ENCODE measurements at regions not wholly inside any gene's neighbourhood (a gene's known extent, or its start where the extent isn't known, plus 50 kb on each side); places are given as distances from the start of the nearest gene placed in this dataset.

- TF ChIP-seq, protein P1, sequence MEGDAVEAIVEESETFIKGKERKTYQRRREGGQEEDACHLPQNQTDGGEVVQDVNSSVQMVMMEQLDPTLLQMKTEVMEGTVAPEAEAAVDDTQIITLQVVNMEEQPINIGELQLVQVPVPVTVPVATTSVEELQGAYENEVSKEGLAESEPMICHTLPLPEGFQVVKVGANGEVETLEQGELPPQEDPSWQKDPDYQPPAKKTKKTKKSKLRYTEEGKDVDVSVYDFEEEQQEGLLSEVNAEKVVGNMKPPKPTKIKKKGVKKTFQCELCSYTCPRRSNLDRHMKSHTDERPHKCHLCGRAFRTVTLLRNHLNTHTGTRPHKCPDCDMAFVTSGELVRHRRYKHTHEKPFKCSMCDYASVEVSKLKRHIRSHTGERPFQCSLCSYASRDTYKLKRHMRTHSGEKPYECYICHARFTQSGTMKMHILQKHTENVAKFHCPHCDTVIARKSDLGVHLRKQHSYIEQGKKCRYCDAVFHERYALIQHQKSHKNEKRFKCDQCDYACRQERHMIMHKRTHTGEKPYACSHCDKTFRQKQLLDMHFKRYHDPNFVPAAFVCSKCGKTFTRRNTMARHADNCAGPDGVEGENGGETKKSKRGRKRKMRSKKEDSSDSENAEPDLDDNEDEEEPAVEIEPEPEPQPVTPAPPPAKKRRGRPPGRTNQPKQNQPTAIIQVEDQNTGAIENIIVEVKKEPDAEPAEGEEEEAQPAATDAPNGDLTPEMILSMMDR (conservative IDR thresholded peaks at IDR 0.05; ENCODE audit: low read depth, low read length): no peak
- no peak for TF ChIP-seq EZH2 (IDR thresholded peaks at IDR 0.05; ENCODE audit: borderline replicate concordance, low read depth, low read length, poor library complexity, severe bottlenecking)
These were observed 507.6 kb downstream of the SOX6 start for GRCh38 chr11:15848631-15849168.
